HG02763 (cell line): ENCODE measurements at regions not wholly inside any gene's neighbourhood (a gene's known extent, or its start where the extent isn't known, plus 50 kb on each side); places are given as distances from the start of the nearest gene placed in this dataset.

Experiments used
- ATAC-seq: cut with Tn5 transposase; IDR thresholded peaks from one replicate; pipeline ENCODE4 v1.9.1; 2021; ENCODE audit warnings: mild to moderate bottlenecking, moderate library complexity; ENCODE audit not compliant: unreplicated experiment

GRCh38 chr7:17212188-17212587, 86.3 kb upstream of the AHR start:
- ATAC-seq, result no peak

- no peak for ATAC-seq
Measured at GRCh38 chr7:17227766-17228490, 70.5 kb upstream of the AHR start.

GRCh38 chr7:17229228-17229627, 69.2 kb upstream of the AHR start:
- no peak for ATAC-seq

- no peak for ATAC-seq
Measured at GRCh38 chr7:17230099-17230807, 68.2 kb upstream of the AHR start.

GRCh38 chr7:17233603-17234002, 64.8 kb upstream of the AHR start:
- ATAC-seq, result no peak

- ATAC-seq, result peak; percentile 40
Measured at GRCh38 chr7:17234030-17234397, 64.4 kb upstream of the AHR start.

GRCh38 chr7:17234398-17235031, 63.9 kb upstream of the AHR start:
- peak; percentile 96 for ATAC-seq

- ATAC-seq, result no peak
Measured at GRCh38 chr7:17236171-17236570, 62.3 kb upstream of the AHR start.

- no peak for ATAC-seq
Measured at GRCh38 chr7:17236603-17237002, 61.8 kb upstream of the AHR start.

- no peak for ATAC-seq
Measured at GRCh38 chr7:17239046-17239445, 59.4 kb upstream of the AHR start.

GRCh38 chr7:17239683-17240521, 58.5 kb upstream of the AHR start:
- no peak for ATAC-seq

GRCh38 chr7:17242504-17242903, 55.9 kb upstream of the AHR start:
- ATAC-seq, result no peak

- ATAC-seq, result no peak
Measured at GRCh38 chr7:17244786-17245185, 53.7 kb upstream of the AHR start.

- ATAC-seq, result no peak
Measured at GRCh38 chr7:17247357-17247756, 51.1 kb upstream of the AHR start.

GRCh38 chr7:17248527-17248926, 49.9 kb upstream of the AHR start:
- no peak for ATAC-seq
